HG03039 (cell line): ENCODE measurements at regions not wholly inside any gene's neighbourhood (a gene's known extent, or its start where the extent isn't known, plus 50 kb on each side); places are given as distances from the start of the nearest gene placed in this dataset.

Experiments used
- ATAC-seq: cut with Tn5 transposase; IDR thresholded peaks from one replicate; pipeline ENCODE4 v1.9.1; 2021; ENCODE audit warnings: mild to moderate bottlenecking, moderate library complexity; ENCODE audit not compliant: unreplicated experiment

GRCh38 chr11:30652801-30653200 is 66.6 kb upstream of the MPPED2 start:
- ATAC-seq = no peak

GRCh38 chr11:30650266-30650665 is 64.1 kb upstream of the MPPED2 start:
- no peak for ATAC-seq
